ENCODE measurements at regions not wholly inside any gene's neighbourhood (a gene's known extent, or its start where the extent isn't known, plus 50 kb on each side); places are given as distances from the start of the nearest gene placed in this dataset.

GRCh38 chr1:186620566-186621350 lies 59.5 kb downstream of the PTGS2 start:
- Histone ChIP-seq H2AFZ (ENCODE audit: low read length) (no peak overlapping the region), H3K4me2 (ENCODE audit: extremely low read depth, insufficient read depth, low read length) (no peak overlapping the region), H3K4me1 (ENCODE audit: control insufficient read depth, extremely low read depth, insufficient read depth, low read length) (no peaks in the 10 kb centered on the region), H3K9me3 (ENCODE audit: control insufficient read depth, insufficient read depth, low read depth, low read length) (no peaks in the 10 kb centered on the region), H3K36me3 (ENCODE audit: control insufficient read depth, insufficient read depth, low read length) (no peaks in the 10 kb centered on the region), H3K27ac (ENCODE audit: insufficient read depth, low read length) (no peak overlapping the region), H4K20me1 (ENCODE audit: control insufficient read depth, extremely low read depth, insufficient read depth, low read length) (no peaks in the 10 kb centered on the region), H3K9ac (ENCODE audit: insufficient read depth, low read length) (no peak overlapping the region), H3K4me3 (replicated peaks in 1 of 4; ENCODE audit: control extremely low read depth in 1 of 4, insufficient read depth in 1 of 4, low read depth in 3 of 4, low read length in 4 of 4) (no peak overlapping the region), H3K27me3 (ENCODE audit: control insufficient read depth, insufficient read depth, low read length) (no peaks in the 10 kb centered on the region), H3K79me2 (ENCODE audit: control insufficient read depth, insufficient read depth, low read length) (no peaks in the 10 kb centered on the region)
- DNase-seq (ENCODE audit: low read depth in 2 of 2) = peak; percentile 57 to 98
- TF ChIP-seq, protein P1, sequence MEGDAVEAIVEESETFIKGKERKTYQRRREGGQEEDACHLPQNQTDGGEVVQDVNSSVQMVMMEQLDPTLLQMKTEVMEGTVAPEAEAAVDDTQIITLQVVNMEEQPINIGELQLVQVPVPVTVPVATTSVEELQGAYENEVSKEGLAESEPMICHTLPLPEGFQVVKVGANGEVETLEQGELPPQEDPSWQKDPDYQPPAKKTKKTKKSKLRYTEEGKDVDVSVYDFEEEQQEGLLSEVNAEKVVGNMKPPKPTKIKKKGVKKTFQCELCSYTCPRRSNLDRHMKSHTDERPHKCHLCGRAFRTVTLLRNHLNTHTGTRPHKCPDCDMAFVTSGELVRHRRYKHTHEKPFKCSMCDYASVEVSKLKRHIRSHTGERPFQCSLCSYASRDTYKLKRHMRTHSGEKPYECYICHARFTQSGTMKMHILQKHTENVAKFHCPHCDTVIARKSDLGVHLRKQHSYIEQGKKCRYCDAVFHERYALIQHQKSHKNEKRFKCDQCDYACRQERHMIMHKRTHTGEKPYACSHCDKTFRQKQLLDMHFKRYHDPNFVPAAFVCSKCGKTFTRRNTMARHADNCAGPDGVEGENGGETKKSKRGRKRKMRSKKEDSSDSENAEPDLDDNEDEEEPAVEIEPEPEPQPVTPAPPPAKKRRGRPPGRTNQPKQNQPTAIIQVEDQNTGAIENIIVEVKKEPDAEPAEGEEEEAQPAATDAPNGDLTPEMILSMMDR (conservative IDR thresholded peaks at IDR 0.05 in 1 of 2, IDR thresholded peaks at IDR 0.05 in 1 of 2; ENCODE audit: low read depth in 1 of 2, low read length in 2 of 2) = no peak
- TF ChIP-seq EZH2 (IDR thresholded peaks at IDR 0.05; ENCODE audit: low read length, missing control alignments) = no peak

DNA sequence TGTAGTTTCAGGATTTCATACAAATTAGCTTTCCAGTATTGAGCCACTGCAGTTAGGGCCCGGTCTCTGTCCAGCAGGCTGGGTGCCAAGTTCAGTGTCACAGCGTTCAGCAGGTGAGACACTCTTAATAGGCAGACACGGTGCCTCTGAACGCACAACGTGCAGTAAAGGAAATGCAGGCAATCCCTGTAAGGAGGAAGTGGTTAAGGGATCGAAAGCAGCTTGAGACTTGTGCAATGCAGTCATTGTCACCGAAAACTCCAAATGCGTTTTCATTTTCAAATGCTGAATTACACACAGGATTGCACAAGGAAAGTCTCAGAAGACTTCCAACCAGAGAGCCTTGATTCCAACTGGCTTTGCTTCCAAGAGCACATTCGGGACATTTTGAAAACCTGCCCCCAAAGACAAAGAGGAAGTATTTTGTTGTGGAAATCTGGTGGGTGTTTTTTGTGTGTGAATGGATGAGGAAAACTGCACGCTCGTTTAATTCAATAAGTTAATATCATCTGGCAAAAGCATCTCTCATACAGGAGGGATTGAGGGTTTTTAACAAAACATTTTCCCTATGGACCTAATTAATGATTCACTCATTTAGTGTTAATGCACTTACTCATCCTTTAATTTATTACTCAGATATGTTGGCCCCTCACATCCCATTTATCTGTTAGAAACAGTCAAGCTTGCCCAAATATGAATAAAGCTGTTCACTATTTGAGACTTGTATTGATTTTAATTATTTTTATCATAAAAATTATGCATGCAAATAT lies 61.6 kb downstream of the PTGS2 start:
- Histone ChIP-seq H3K27me3 (ENCODE audit: control insufficient read depth, insufficient read depth, low read length) (no peaks in the 10 kb centered on the region), H3K27ac (ENCODE audit: insufficient read depth, low read length) (no peak overlapping the region), H3K9me3 (ENCODE audit: control insufficient read depth, insufficient read depth, low read depth, low read length) (no peaks in the 10 kb centered on the region), H3K4me1 (ENCODE audit: control insufficient read depth, extremely low read depth, insufficient read depth, low read length) (no peaks in the 10 kb centered on the region), H2AFZ (ENCODE audit: low read length) (peak overlapping the region; percentile 70), H3K36me3 (ENCODE audit: control insufficient read depth, insufficient read depth, low read length) (no peaks in the 10 kb centered on the region), H3K79me2 (ENCODE audit: control insufficient read depth, insufficient read depth, low read length) (no peaks in the 10 kb centered on the region), H3K9ac (ENCODE audit: insufficient read depth, low read length) (no peak overlapping the region), H3K4me2 (ENCODE audit: extremely low read depth, insufficient read depth, low read length) (peak overlapping the region; percentile 81), H3K4me3 (replicated peaks in 1 of 4; ENCODE audit: control extremely low read depth in 1 of 4, insufficient read depth in 1 of 4, low read depth in 3 of 4, low read length in 4 of 4) (peak overlapping the region in 3 of 4 experiments; percentile 22 to 41 (median 38)), H4K20me1 (ENCODE audit: control insufficient read depth, extremely low read depth, insufficient read depth, low read length) (no peaks in the 10 kb centered on the region)
- DNase-seq (ENCODE audit: low read depth in 2 of 2) = peak; percentile 30 to 42
- no peak for TF ChIP-seq EZH2 (IDR thresholded peaks at IDR 0.05; ENCODE audit: low read length, missing control alignments)
- TF ChIP-seq, protein P1 (conservative IDR thresholded peaks at IDR 0.05 in 1 of 2, IDR thresholded peaks at IDR 0.05 in 1 of 2; ENCODE audit: low read depth in 1 of 2, low read length in 2 of 2) = no peak

GRCh38 chr1:186617926-186618325 lies 62.3 kb downstream of the PTGS2 start:
- Histone ChIP-seq H3K9ac (ENCODE audit: insufficient read depth, low read length) (no peak overlapping the region), H3K27ac (ENCODE audit: insufficient read depth, low read length) (no peak overlapping the region), H3K79me2 (ENCODE audit: control insufficient read depth, insufficient read depth, low read length) (no peaks in the 10 kb centered on the region), H3K4me1 (ENCODE audit: control insufficient read depth, extremely low read depth, insufficient read depth, low read length) (no peaks in the 10 kb centered on the region), H2AFZ (ENCODE audit: low read length) (peak overlapping the region; percentile 10), H3K4me2 (ENCODE audit: extremely low read depth, insufficient read depth, low read length) (no peak overlapping the region), H3K4me3 (replicated peaks in 1 of 4; ENCODE audit: control extremely low read depth in 1 of 4, insufficient read depth in 1 of 4, low read depth in 3 of 4, low read length in 4 of 4) (no peak overlapping the region), H3K36me3 (ENCODE audit: control insufficient read depth, insufficient read depth, low read length) (no peaks in the 10 kb centered on the region), H3K27me3 (ENCODE audit: control insufficient read depth, insufficient read depth, low read length) (no peaks in the 10 kb centered on the region), H4K20me1 (ENCODE audit: control insufficient read depth, extremely low read depth, insufficient read depth, low read length) (no peaks in the 10 kb centered on the region), H3K9me3 (ENCODE audit: control insufficient read depth, insufficient read depth, low read depth, low read length) (no peaks in the 10 kb centered on the region)
- no peak for DNase-seq (ENCODE audit: low read depth in 2 of 2)
- TF ChIP-seq EZH2 (IDR thresholded peaks at IDR 0.05; ENCODE audit: low read length, missing control alignments) = no peak
- TF ChIP-seq, protein P1 (conservative IDR thresholded peaks at IDR 0.05 in 1 of 2, IDR thresholded peaks at IDR 0.05 in 1 of 2; ENCODE audit: low read depth in 1 of 2, low read length in 2 of 2) = no peak

All from fibroblast of lung (primary cell).